ENCODE measurements at regions not wholly inside any gene's neighbourhood (a gene's known extent, or its start where the extent isn't known, plus 50 kb on each side); places are given as distances from the start of the nearest gene placed in this dataset.
"Not testable (repeated sequence)": the region's sequence is repeated elsewhere in the genome, so short reads cannot be mapped to it uniquely, and the experiment has no call there.

DNA sequence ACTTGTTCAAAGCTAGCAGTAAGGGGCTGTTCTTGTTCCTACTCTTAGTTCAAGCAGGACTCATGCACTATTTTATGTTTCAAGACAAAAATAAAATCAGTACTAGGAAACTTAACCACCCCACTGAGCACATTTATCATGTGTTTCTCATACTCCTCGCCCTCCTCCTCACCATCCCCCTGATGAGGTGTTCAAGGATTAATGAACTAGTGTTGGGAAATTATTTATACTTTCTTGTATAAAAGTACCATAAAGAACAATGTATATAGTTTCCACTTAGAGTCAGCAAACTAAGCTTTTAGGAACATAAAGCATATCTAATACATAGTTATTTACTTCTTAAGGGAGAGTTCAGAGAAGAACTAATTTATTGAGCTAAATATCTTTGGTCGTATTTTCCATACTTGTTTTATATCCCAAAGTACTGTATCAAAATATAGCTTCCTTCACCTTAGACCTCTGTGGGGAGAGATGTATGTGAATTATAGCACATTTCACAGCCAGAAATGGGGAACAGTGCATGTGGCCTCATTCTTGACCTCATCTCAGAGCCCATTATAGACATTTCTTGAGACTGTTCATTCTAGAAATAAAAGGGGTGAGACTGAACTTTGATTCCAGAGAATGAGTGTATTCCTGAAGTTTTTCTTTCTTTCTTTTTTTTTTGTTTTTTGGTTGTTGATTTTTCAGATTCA is 326.5 kb upstream of the MAP3K7 start:
- no peak for DNase-seq (ENCODE audit: low spot score)

DNA sequence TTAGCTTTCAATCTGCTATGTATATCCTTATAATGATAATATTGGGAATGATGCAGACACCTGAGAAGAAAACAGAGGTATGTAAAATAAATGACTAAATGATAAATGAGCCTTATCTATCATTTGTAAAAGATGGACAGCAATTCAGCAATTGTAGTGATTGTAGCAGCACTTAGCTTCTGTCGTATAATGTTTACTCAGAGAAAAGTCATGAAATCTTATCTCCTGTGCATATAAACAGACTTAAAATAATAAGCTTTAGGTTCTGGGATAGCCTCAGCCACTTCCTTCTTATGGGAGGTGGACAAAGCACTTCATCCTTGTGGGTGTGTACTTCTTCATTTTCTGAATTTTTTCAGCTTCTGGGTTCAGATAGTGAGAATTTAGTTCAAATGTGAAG is 324.8 kb upstream of the MAP3K7 start:
- no peak for DNase-seq (ENCODE audit: low spot score)

DNA sequence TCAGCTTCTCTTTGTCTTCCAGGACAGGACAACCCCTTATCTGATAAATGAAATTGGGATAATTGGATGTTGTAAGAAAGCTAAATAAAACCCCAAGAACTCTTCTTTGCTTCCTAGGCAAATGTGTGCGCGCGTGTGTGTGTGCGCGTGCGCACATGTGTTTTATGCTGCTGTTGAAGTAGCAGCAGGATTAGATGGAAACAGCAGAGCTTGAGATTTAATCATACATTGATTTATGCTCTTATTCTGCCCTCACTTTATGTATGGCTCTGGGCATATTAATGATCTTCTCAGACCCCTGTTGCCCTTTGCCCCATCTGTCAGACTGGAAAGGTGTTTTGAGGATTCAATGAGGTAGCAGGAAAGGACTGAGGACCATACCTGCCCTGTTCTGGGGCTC is 324.0 kb upstream of the MAP3K7 start:
- DNase-seq (ENCODE audit: low spot score): no peak

DNA sequence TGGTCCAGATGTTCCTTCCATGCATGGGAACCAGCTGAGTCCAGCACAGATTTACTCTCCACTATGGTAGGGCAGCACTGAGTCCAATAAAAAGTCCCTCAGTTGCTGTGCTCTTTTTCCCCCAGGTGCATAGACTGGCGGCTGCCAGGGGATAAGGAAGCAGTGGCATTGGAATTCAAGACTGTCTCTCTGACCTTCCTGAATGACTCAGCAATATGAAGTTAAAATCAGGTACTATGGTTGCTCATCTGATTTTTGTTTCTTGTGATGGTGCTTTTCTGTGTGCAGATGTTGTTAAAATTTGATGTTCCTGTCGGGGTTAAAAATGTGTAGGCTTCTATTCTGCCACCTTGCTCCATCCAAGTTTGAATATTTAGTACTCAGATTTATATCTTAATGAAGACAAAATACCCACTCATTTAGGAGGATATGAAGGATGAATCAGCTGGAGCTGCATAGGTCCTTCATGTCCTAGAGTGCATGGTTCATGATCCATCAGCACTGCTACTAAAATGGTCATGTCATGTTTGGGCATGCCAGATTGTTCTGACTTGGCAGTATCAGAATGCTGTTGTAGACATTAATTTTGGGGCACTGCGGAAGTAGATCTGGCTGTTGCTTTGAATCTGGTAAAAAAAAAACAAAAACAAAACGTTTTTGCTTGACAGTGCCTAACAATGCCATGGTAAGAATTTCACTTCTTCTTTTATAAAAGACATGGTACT is 321.2 kb upstream of the MAP3K7 start:
- no peak for DNase-seq (ENCODE audit: low spot score)

DNA sequence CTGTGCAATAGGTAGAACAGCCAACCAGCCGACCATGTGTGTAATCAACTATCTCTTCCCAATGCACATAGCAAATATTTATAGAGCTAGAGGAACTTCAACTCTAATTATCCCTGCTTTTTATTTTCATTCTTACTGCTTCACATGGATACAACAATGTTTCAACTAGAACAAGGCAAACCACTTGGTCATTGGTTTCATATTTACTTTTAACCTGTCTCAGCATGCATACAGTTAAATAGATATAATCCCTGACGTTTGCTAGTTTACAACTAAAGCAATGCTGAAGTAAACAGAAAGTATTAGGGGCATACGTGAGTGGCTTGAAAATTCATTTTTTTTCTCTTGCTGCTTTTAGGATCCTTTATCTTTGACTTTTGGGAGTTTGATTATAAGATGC is 318.5 kb upstream of the MAP3K7 start:
- no peak for DNase-seq (ENCODE audit: low spot score)

DNA sequence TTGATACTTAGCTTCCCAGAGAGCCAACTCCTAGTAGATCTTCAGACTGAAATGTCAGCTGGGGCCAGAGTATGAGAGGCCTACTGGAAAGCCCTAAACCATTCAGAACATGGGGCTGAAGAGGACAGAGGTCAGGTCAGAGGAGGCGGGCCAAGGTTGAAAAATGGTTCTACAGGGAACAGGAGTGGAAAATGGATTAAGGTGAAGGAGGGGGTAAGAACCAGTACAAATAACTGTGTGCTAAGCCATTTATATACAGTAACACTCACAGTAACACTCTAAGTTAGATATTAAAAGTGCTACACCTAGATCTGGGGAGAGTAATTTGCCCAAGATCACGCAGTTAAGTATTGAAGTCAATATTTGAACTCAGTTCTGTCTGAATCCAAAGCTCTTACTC is 313.2 kb upstream of the MAP3K7 start:
- no peak for DNase-seq (ENCODE audit: low spot score)

DNA sequence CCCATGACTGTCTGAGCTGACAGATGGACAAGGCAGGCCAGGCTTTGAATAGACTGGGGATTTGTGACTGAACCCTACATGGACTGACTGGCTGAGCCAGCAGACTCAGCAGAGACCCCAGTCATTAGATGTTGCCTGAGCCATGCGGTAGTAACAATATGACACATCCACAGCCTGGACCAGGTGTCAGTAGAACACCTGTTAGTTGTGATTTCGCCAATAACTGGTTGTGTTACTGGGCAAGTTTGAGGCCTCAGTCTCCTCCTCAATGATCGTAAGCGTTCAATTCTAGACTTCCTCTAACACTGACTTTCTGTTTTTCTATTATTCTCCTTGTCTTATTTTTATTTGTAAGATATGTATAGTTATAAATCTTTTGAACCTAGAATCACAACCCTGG is 311.9 kb upstream of the MAP3K7 start:
- no peak for DNase-seq (ENCODE audit: low spot score)

DNA sequence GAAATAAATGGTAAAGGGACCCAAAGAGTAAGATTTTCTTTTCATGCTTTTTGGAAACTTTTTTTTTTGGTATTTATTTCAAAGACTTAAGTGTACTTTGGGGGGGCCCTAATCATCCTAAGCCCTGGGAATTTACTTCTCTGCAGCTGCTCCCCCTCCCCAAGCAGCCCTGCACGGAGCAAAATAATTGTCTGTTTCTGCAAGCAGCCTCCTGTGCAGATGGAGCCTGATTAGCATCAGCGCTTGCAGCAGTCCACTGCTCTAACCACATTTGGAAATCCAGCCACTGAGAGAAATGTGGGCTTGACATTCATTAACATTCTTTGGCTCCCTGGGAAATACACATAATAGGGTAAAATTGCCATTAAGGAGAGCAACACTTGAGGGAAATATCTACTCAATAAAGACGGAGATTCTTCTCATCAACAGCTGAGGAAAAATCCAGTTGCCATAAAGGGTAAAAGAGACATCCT is 309.2 kb upstream of the MAP3K7 start:
- no peak for DNase-seq (ENCODE audit: low spot score)

DNA sequence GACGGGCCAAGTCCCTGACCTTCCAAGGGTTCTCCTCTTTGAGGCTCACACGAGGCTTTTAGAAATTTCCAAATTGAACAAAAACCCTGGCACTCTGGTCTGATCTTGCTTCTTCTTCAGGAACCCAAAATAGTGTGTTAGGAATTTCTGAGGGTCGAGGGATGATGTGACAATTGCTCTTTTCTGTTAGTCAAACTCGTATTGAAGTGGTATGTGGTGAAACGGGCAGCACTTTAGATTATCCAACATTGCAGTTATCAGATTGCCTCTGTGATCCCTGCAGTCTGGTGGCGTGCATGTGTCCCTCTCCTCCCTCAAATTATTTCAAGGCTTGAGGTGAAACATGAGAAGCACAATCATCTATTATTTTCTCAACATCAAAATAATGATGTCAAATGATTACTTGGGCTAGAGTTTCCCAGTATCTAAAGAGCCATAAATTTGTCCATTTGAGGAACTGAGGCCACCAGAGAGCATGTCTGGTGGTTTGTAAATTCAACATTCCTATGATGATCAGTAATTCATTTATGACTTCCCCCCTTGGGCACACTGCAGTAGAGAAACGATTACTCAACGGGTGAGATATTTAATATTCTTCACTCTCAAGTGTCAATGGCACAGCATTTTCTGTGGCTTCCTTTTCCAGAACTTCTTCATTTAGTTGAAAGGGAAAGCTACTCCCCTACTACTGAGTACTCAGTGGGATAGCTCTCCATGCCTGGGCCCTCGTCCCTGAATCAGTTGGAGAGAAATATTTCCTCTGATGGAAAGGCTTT is 308.6 kb upstream of the MAP3K7 start:
- DNase-seq (ENCODE audit: low spot score): no peak

DNA sequence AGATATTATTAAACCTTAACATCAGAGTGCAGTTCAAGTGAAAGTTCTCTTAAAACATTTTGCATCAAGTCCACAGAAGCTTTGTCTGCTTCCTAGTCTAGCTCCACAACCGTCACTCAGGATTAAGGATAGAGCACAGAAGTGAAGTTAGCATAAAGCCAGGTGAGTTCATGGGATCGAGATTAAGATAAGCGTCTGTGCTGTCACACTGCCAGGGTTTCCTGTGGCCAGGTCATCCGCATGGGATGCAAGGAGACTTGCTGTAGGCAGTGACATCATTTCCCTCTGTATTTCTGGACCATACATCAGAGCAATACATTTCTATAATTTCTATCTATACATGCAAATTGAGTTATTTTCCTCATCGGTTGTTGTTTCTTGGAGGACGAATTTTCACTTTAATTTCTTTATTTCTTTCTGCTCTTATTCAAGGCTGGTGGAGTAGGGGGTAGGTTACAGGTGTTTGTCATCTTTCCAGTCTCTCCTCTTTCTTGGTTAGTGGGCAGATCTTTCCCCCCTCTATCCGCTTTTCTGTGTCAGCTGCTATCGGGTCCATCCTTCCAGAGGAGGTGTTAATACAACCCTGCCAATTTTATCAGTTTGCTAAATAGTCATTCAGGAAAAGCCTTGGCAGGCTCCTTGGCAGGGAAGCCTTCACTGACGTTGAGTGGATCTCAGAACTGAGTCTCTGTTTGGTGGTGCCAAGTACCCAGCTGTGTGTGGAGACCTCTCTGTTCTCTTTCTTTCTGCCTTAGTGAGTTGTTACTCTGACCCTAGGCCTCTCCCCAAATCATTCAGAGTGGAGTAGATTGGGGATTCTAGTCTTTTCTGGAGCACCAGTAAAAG is 307.6 kb upstream of the MAP3K7 start:
- no peak for DNase-seq (ENCODE audit: low spot score)

DNA sequence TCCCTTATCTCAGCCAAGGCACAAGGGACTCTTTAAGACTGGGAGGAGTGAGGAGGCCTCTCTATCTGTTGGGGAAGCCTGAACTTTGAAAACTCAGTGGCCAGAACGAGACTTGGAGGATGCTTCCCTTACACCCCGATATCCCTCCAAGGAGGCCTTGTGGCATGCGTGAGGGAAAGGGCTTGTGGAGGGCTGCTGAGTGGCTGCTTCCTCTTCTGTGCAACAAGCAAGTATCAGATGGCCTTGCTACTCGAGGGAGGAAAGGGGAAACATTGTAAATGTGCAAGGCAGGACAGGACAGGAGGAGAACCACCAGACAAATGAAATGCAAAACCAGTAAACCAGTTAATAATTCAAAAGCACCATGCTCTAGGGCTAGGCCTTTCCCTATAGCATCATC is 306.5 kb upstream of the MAP3K7 start:
- DNase-seq (ENCODE audit: low spot score): no peak

DNA sequence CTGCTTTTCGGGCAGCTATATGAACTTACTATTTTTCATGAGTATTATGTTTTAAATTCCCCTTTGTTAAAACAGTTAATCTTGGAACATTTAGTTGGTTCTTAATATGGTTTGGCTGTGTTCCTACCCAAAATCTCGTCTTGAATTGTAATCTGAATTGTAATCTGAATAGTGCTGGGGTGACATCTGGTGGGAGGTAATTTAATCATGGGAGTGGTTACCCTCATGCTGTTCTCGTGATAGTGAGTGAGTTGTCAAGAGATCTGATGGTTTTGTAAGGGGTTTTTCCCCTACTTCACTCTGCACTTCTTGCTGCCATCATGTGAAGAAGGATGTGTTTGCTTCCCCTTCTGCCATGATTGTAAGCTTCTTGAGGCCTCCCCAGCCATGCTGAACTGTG is 305.4 kb upstream of the MAP3K7 start:
- DNase-seq (ENCODE audit: low spot score): no peak

DNA sequence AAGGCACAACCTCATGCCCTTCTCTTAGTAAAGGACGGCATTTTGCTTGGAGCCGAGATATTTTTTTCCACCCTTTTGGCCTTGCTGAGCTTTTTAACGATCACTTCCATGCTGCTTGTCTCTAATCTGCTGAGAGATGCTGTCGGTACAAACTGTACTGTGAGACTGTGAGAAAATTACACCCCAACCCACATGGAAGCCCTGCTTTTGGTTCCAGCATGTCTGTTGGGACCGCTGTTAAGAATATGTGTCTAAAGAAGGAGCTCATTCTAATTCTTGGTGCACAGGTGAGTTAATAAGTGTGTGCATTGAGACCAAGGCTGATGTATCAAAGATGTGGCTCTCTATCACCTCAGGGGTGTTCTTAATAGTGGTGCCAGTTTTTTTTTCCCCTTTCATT is 304.5 kb upstream of the MAP3K7 start:
- no peak for DNase-seq (ENCODE audit: low spot score)

DNA sequence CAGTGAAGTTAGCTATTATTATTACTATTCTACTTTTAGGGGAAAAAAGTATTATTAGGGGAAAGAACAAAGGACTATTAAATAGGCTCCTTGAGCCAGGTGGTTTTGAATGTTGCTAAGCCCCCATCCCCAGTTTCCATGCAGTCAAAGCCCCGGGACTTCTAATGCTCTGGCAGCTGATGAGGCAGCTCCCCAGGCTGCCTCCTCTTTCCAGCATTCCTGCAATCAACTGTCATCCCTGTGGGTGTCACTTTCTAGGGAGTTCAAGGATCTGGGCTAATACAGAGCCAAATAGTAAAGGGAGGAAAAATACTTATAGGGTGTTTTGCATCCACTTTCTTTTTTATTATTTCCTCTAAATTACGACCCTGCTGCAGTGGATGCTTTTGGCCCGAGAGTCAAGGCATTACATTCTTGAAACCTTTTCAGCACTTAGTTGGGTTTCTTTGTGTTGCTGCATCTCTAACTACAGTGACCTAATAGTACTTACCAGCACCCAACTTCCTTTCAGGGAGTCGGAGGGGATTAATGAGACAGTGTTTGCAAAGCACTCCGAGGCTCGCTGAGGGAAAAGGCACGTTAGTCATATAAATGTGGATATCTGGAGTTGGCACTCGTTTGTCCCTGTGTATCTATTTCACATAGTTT is 303.9 kb upstream of the MAP3K7 start:
- no peak for DNase-seq (ENCODE audit: low spot score)

DNA sequence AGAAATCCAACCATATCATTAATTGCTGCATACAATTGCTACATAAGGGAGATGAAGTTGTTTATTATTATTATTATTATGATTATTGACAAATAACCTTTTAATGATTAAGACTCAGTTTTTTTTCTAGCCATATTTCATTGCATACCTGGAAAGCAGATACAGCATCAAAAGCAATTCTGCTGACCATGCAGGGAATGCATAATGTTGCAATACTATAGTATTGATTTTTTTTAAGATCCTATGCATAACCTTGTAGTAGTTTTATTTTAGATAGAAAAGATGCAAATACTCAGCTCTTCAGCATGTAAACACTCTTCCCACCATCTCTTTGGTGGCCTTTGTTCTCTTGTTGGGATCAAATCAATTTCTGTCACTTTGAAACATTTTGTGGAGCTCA is 300.9 kb upstream of the MAP3K7 start:
- no peak for DNase-seq (ENCODE audit: low spot score)

DNA sequence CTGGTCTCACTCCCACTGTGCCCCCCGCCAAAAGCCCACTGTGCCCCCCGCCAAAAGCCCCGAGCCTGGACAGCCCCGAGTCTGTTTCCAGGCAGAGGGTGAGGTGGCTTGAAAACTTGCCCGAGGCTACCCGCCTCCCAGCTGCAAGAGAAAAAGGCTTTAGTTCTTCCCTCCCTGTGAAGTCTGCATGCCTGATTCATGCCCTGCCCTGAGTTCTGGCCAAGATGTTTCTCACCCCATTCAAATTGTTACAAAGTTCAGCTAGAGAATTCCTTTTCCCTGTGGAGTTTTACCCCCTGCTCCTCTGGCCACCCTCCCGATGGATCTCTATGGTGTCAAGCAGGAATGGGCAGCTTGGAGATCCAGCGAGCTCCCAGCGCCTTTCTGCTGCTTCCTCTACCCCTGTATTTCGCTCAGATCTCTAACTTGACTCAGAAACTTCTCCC is 298.8 kb upstream of the MAP3K7 start:
- DNase-seq (ENCODE audit: low spot score): no peak

DNA sequence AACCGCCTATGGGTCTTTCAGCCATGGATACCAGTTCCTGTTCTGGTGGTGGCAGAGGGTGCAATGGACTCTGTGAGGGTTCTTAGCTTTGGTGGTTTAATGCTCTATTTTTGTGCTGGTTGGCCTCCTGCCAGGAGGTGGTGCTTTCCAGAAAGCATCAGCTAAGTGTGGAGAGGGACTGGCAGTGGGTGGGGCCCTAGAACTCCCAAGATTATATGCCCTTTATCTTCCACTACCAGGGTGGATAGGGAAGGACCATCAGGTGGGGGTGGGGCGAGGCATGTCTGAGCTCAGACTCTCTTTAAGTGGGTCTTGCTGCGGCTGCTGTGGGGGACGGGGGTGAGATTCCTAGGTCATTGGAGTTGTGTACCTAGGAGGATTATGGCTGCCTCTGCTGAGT is 298.3 kb upstream of the MAP3K7 start:
- not testable (repeated sequence) for DNase-seq (ENCODE audit: low spot score)

DNA sequence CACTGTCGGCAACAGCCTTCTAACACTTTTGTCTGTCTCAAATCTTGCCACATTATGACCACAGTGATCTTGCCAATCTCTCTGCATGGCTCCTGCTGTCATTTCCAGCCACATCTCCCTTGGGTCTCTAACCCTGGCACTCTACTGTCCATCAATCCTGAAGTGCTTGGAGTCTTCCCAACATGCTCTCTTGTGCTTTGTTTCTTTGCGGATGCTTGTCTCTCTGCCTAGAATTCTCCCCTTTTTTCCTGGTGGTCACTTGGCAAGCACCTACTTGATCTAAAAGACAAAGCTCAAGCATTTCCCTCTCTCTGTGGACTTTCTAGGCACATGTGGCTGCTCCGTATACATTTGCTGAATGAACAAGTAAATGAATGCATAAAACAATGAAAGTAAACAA is 290.7 kb upstream of the MAP3K7 start:
- DNase-seq (ENCODE audit: low spot score): no peak

DNA sequence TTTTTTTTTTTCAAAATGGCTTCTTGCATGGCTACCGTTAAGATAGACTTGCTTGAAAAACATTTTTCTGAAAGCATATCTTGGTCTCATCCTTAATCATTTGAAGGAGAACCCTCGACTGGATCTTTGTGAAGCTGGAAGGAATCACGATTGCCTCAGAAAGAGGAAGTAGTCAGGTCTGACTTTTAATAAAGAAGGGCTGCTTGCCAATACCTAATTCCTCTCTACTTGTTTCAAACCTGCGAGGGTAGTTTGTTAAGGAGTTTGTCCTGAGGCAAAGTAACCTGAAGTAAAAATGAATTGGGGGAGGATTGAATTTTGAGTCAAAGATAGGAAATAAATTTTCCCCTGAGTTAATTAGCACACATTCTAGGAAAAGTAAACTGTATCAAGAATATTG is 288.1 kb upstream of the MAP3K7 start:
- DNase-seq (ENCODE audit: low spot score): no peak

DNA sequence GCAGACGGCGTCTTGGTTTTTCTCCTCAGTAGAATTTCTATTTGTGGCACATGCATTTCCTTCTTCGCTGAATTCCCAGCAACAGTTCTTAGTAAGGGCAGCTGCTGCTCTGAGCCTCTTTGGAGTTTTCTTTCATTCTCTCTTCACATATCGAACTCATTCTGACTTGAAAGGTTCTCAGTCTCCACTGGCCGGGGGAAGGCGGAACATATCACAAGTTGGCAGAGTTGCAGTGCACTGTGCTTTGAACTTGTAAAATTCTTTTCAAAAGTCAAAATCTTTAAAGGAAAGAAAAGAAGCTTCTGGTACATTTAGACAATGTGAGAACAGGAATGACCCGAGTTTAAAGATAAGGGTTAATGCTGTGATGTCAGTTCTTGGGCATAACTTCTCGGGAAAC is 286.1 kb upstream of the MAP3K7 start:
- no peak for DNase-seq (ENCODE audit: low spot score)

DNA sequence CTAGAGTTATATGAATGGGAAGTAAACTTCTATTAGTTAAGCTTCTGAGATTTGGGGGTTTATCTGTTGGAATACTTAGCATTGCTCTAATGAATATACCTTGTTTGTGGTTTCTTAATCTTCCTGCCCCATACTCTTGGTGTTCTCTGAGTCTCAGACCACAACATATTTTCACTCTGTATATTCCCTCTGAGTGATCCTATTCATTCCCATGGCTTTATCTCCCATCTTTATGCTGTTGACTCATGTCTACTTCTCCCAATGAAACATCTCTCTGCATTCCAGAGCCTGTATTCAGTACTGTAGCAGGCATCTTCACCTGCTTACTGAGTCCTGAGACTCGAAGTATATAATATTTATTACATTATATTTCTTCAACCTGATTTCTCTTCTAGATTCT is 283.7 kb upstream of the MAP3K7 start:
- DNase-seq (ENCODE audit: low spot score): no peak

DNA sequence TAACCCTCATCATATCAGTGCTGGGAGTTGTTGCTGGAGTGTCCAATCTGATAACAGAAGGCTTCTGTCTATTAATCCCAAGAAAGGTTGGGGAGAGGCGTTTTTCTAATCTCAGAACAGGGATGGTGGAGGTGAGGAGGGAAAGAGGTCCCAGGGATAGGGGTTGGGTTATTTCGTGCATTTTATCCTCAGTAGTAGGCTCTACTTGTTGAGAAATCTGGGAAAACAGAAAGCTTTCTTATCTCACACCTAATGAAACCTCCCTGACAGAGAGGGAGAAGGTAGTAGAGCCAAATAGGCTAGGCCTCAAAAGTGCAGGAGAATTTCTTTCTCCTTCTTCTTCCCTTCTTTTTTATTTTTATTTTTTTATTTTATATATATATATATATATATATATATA is 281.8 kb upstream of the MAP3K7 start:
- no peak for DNase-seq (ENCODE audit: low spot score)
